OCI-LY7 (cell line): ENCODE measurements at regions not wholly inside any gene's neighbourhood (a gene's known extent, or its start where the extent isn't known, plus 50 kb on each side); places are given as distances from the start of the nearest gene placed in this dataset.

ENCODE experiments used
- BruUV-seq: library from RNA; stranded (reverse); fragments of 400-500 nt; replicated peaks from 2 replicates; lab custom pipeline; 2021; lab: Mats Ljungman, UMichigan
- CTCF ChIA-PET: fragments of 300-600 bp; sonication (Branson Sonifier 250); formaldehyde crosslinking; loops from one replicate; lab custom pipeline; 2022; ENCODE audit warnings: antibody characterized with exemption; ENCODE audit not compliant: unreplicated experiment; lab: Charles Lee
- POLR2A ChIA-PET: fragments of 300-600 bp; sonication (Branson Sonifier 250); formaldehyde crosslinking; loops from one replicate; lab custom pipeline; 2022; ENCODE audit warnings: antibody characterized with exemption; lab: Charles Lee
- DNase-seq: peaks from one replicate; pipeline ENCODE4 v3.0.0-alpha.2; 2015; ENCODE audit warnings: low spot score
- H2AFZ ChIP-seq: fragments of 200-600 bp; sonication (generic), shearing (Covaris generic); 2 replicates; pipeline ENCODE4 v1.6.1; 2014; ENCODE audit warnings: mild to moderate bottlenecking, antibody characterized with exemption, low read length, moderate library complexity
- H3K27ac ChIP-seq: fragments of 200-600 bp; sonication (generic); 2 replicates; pipeline ENCODE4 v1.5.1; 2014; ENCODE audit warnings: mixed run types, low read depth, mild to moderate bottlenecking, moderate library complexity, low read length, inconsistent platforms; ENCODE audit not compliant: poor library complexity, severe bottlenecking
- H3K36me3 ChIP-seq: fragments of 200-600 bp; sonication (generic); 2 replicates; pipeline ENCODE4 v1.6.1; 2014; ENCODE audit warnings: mild to moderate bottlenecking, antibody characterized with exemption, low read length, moderate library complexity, mixed read lengths; ENCODE audit not compliant: insufficient read depth
- H3K4me1 ChIP-seq: fragments of 200-600 bp; sonication (generic); 2 replicates; pipeline ENCODE4 v1.5.1; 2014; ENCODE audit warnings: mild to moderate bottlenecking, low read length; ENCODE audit not compliant: insufficient read depth, poor library complexity, severe bottlenecking
- H3K4me2 ChIP-seq: fragments of 200-600 bp; sonication (generic); 2 replicates; pipeline ENCODE4 v1.6.1; 2014; ENCODE audit warnings: mild to moderate bottlenecking, low read length
- H3K4me3 ChIP-seq: fragments of 200-600 bp; sonication (generic); 2 replicates; pipeline ENCODE4 v1.5.1; 2014; ENCODE audit warnings: mild to moderate bottlenecking, low read depth, low read length; ENCODE audit not compliant: poor library complexity, severe bottlenecking
- H3K79me2 ChIP-seq: fragments of 200-600 bp; sonication (generic); 2 replicates; pipeline ENCODE4 v1.6.1; 2016; ENCODE audit warnings: low read depth, mild to moderate bottlenecking, low read length, moderate library complexity, mixed read lengths; ENCODE audit not compliant: insufficient read depth
- H3K9me2 ChIP-seq: fragments of 200-600 bp; sonication (generic); 2 replicates; pipeline ENCODE4 v1.6.1; 2016; ENCODE audit warnings: mild to moderate bottlenecking, low read length, mixed read lengths; ENCODE audit not compliant: insufficient read depth
- H3K9me3 ChIP-seq: fragments of 200-600 bp; sonication (generic); 2 replicates; pipeline ENCODE4 v1.6.1; 2014; ENCODE audit warnings: mild to moderate bottlenecking, mixed run types, low read length, mixed read lengths
- H4K20me1 ChIP-seq: fragments of 200-600 bp; sonication (generic); 2 replicates; pipeline ENCODE4 v1.6.1; 2014; ENCODE audit warnings: mild to moderate bottlenecking, antibody characterized with exemption, low read length, moderate library complexity, mixed read lengths; ENCODE audit not compliant: insufficient read depth
- EZH2phosphoT487 ChIP-seq: fragments of 200-600 bp; sonication (generic); IDR thresholded peaks from 2 replicates; pipeline ENCODE4 v1.6.1; 2018; ENCODE audit warnings: low read depth, borderline replicate concordance, mild to moderate bottlenecking, mixed run types, antibody characterized with exemption, low read length, moderate library complexity, mixed read lengths
- intact Hi-C: fragments of 100-400 bp; cut with micrococcal nuclease; formaldehyde crosslinking; loops from one replicate; pipeline ENCODE4 v1.10.0; 2022; ENCODE audit not compliant: unreplicated experiment
- TF ChIP-seq, protein P1 (sequence below): fragments of 200-600 bp; sonication (generic); conservative IDR thresholded peaks from 2 replicates; pipeline ENCODE4 v1.5.1; 2014; ENCODE audit warnings: mild to moderate bottlenecking, antibody characterized with exemption, low read length, moderate library complexity, mixed read lengths

DNA sequence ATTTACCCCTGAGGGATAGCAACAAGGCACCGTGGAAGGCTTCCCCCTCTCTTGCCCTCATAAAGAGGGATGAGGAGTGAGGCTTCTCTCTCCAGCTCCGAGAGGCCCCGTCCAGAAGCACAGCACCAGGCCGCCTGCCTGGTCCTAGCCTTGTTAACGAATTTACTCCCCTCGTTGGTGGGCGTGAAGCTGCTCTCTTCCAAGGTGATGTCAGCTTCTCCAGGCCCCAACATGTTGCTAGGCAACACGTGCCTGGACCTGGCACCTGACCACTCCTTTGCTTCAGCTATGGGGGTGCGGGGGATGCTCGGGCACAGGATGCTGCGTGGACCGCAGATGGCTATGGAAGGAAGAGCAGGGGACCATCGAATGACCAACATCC is 135.2 kb upstream of the MGMT start:
- Histone ChIP-seq H3K9me2 (no peaks in the 10 kb centered on the region), H3K4me1 (no peaks in the 10 kb centered on the region), H4K20me1 (no peaks in the 10 kb centered on the region), H3K9me3 (no peaks in the 10 kb centered on the region), H3K4me3 (no peak overlapping the region), H3K27ac (no peak overlapping the region), H3K4me2 (no peak overlapping the region), H3K36me3 (no peaks in the 10 kb centered on the region), H3K79me2 (no peaks in the 10 kb centered on the region), H2AFZ (no peak overlapping the region)
- no peak for TF ChIP-seq EZH2phosphoT487
- TF ChIP-seq, protein P1, sequence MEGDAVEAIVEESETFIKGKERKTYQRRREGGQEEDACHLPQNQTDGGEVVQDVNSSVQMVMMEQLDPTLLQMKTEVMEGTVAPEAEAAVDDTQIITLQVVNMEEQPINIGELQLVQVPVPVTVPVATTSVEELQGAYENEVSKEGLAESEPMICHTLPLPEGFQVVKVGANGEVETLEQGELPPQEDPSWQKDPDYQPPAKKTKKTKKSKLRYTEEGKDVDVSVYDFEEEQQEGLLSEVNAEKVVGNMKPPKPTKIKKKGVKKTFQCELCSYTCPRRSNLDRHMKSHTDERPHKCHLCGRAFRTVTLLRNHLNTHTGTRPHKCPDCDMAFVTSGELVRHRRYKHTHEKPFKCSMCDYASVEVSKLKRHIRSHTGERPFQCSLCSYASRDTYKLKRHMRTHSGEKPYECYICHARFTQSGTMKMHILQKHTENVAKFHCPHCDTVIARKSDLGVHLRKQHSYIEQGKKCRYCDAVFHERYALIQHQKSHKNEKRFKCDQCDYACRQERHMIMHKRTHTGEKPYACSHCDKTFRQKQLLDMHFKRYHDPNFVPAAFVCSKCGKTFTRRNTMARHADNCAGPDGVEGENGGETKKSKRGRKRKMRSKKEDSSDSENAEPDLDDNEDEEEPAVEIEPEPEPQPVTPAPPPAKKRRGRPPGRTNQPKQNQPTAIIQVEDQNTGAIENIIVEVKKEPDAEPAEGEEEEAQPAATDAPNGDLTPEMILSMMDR = no peak
- BruUV-seq = no TSS peak
- ChIA-PET POLR2A (no interaction called here), CTCF (no interaction called here)
- intact Hi-C loops = loop anchor here (2.0 kb wide), 1 partner anchor 301 kb away; no protein-coding TSS in a partner anchor
- no peak for DNase-seq

- ChIA-PET POLR2A (no interaction called here), CTCF (interaction anchor here (0.6 kb wide), 1 partner anchor 20 kb away, joined by 3 read pairs; no protein-coding TSS in a partner anchor)
- peak; percentile 35 for DNase-seq
- H3K4me3 ChIP-seq = no peak overlapping the region
- no peak overlapping the region for H3K27ac ChIP-seq
- intact Hi-C loops = loop anchor here (2.0 kb wide), 1 partner anchor 302 kb away; no protein-coding TSS in a partner anchor
- no peak overlapping the region for H3K4me2 ChIP-seq
- H3K36me3 ChIP-seq = no peaks in the 10 kb centered on the region
- BruUV-seq = no TSS peak
- H3K9me3 ChIP-seq = no peaks in the 10 kb centered on the region
- no peaks in the 10 kb centered on the region for H3K9me2 ChIP-seq
- H3K4me1 ChIP-seq = no peaks in the 10 kb centered on the region
- H4K20me1 ChIP-seq = no peaks in the 10 kb centered on the region
- peak overlapping the region; percentile 51; the same call in 1 of the 2 replicates for H2AFZ ChIP-seq
- H3K79me2 ChIP-seq = no peaks in the 10 kb centered on the region
- no peak for TF ChIP-seq EZH2phosphoT487
- TF ChIP-seq, protein P1 = peak; percentile 85
Measured at GRCh38 chr10:129332476-129332875, 134.6 kb upstream of the MGMT start.

DNA sequence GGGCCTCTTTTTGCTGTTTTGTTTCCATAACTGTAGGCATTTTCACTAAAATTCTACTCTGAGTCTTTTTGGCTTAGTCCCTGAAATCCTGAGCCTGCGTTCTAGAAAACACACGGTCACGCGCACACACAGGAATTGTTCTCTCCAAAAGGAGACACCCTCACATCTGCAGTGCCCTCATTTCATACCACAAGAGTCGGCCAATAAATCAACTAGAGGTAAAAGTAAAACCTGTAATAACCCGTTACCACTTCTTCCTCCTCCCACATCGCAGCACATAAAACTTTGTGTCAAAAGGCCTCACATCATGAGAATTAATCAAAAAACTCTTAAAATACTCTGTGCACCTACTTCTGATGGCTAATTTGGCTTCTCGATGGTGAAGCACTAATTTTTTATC is 133.3 kb upstream of the MGMT start:
- no peak for DNase-seq
- ChIA-PET POLR2A (no interaction called here), CTCF (no interaction called here)
- BruUV-seq = no TSS peak
- H3K9me3 ChIP-seq = no peaks in the 10 kb centered on the region
- H3K27ac ChIP-seq = no peak overlapping the region
- TF ChIP-seq, protein P1 = no peak
- TF ChIP-seq EZH2phosphoT487 = no peak
- H3K9me2 ChIP-seq = no peaks in the 10 kb centered on the region
- H2AFZ ChIP-seq = no peak overlapping the region
- H3K79me2 ChIP-seq = no peaks in the 10 kb centered on the region
- no peaks in the 10 kb centered on the region for H3K4me1 ChIP-seq
- intact Hi-C loops = loop anchor here (2.0 kb wide), 1 partner anchor 303 kb away; no protein-coding TSS in a partner anchor
- H4K20me1 ChIP-seq = no peaks in the 10 kb centered on the region
- no peak overlapping the region for H3K4me2 ChIP-seq
- H3K4me3 ChIP-seq = no peak overlapping the region
- no peaks in the 10 kb centered on the region for H3K36me3 ChIP-seq
